ENCODE measurements at regions not wholly inside any gene's neighbourhood (a gene's known extent, or its start where the extent isn't known, plus 50 kb on each side); places are given as distances from the start of the nearest gene placed in this dataset.

GRCh38 chr2:151083856-151084795, 177.5 kb downstream of the RBM43 start:
- DNase-seq (ENCODE audit: low spot score), result no peak

DNA sequence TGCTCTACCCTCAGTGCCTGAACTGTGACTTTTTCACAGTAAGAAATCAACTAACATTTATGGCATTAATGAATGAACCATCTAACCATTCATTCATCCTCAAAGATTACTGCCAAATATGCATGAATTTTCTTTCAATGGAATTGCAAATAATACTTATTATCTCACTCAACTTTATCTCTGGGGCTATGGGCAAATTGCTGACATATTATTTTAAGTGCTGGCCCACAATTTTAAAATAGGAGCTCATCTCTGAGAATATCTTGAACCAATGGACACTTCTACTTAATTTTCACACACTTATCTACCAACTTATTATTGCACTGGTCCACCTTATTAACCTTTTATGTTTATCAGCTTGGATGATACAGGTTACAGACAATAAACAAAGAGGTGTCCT, 182.8 kb downstream of the RBM43 start:
- DNase-seq (ENCODE audit: low spot score), result no peak

DNA sequence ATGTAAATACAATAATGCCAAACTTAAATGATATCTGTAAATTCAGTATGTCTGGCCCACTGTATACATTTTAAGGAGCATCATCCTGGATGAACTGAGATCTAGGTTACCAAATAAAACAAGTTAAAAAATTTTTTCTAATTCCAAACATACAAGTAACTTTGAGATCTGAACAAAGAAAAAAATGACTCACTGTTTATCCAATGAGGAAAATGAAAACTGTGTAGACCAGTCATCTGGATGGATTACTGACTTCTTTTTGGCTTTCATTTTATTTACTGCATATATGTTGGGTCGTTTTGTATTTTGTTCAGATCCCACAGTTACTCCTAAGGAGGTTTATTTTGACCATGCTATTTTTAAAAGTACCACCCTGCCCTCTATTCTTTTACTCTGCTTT, 189.8 kb downstream of the RBM43 start:
- DNase-seq (ENCODE audit: low spot score), result no peak

- DNase-seq (ENCODE audit: low spot score), result peak; percentile 35
Observed at GRCh38 chr2:151071382-151071781, 190.3 kb downstream of the RBM43 start.

DNA sequence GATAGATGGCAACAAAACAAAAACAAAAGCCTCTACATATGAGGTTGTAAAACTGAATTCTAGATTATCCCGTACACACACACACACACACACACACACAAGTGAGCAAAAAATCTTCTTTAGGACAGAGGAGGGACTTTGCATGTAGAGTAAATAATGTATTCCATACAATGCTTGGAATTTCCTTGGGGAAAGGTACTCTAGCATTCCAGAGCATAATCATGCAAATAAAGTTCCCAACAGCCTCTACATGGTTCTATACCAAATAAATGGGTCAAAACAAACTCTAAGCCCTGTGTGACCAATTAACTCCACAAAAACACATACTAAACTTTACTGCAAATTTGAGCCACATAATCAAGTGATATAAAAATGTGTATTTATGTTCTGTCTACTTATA, 191.4 kb downstream of the RBM43 start:
- no peak for DNase-seq (ENCODE audit: low spot score)

- DNase-seq (ENCODE audit: low spot score), result no peak
Observed at GRCh38 chr2:151067658-151068369, 193.8 kb downstream of the RBM43 start.

GRCh38 chr2:151063271-151063670, 198.4 kb downstream of the RBM43 start:
- no peak for DNase-seq (ENCODE audit: low spot score)

- no peak for DNase-seq (ENCODE audit: low spot score)
Observed at GRCh38 chr2:151060287-151060686, 201.4 kb downstream of the RBM43 start.

DNA sequence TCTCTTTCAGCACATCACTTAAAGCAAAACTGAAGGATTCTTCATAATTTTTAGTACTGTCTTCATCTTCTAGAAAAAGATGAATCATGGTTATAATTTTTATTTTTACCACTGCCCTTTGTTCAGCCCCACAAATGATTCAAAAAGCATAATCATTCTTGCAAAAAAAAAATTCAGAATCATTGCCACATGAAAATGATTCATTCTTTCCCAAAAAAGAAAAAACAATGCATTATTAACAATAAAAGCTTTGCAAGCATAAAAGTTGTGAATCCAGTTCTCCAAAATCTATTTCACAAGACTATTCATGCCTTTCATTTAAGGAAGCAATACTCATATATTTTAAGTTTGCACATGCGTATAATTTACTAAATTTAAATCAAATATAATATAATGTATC, 204.8 kb downstream of the RBM43 start:
- no peak for DNase-seq (ENCODE audit: low spot score)

GRCh38 chr2:151053661-151053990, 208.0 kb downstream of the RBM43 start:
- DNase-seq (ENCODE audit: low spot score), result no peak

- DNase-seq (ENCODE audit: low spot score), result no peak
Observed at GRCh38 chr2:151052850-151053660, 208.6 kb downstream of the RBM43 start.

- peak; percentile 42 for DNase-seq (ENCODE audit: low spot score)
Observed at GRCh38 chr2:151051574-151052220, 210.0 kb downstream of the RBM43 start.

- DNase-seq (ENCODE audit: low spot score), result peak; percentile 13
Observed at GRCh38 chr2:151049746-151050145, 211.9 kb downstream of the RBM43 start.

DNA sequence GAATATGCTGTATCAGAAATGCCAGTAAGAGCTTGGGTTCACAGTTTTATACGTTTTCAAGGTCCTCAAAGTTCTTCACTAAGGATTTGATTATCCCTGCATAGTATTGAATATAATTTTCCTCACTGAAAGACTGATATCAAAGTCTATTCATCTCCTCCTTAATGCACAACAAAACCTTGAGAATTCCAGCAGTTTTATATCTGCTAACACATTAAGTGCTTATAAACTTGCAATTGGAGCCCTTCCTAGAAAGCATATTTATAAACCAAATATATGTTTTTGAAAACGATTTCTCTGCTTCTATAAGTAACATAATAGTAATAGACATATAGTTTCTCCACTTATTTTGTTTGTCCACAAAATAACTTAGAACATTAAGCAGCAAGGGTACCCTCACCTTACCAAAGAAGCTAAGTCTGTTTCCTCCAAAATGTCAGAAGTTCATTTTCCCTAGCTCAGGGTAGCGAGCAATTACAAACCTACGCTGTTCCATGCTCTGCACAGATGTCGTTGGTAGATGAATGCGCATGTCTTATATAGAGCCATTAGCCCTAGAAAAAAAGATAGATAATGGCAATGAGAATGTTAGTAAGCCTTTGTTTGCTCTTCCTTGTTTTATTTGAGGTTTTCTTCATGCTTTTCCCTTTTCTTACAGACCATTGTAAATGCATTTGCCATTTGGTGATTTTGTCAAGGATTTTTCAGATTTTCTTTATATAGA, 213.2 kb downstream of the RBM43 start:
- DNase-seq (ENCODE audit: low spot score), result no peak

- no peak for DNase-seq (ENCODE audit: low spot score)
Observed at GRCh38 chr2:151043484-151043883, 218.2 kb downstream of the RBM43 start.

- no peak for DNase-seq (ENCODE audit: low spot score)
Observed at GRCh38 chr2:151042964-151043363, 218.7 kb downstream of the RBM43 start.

DNA sequence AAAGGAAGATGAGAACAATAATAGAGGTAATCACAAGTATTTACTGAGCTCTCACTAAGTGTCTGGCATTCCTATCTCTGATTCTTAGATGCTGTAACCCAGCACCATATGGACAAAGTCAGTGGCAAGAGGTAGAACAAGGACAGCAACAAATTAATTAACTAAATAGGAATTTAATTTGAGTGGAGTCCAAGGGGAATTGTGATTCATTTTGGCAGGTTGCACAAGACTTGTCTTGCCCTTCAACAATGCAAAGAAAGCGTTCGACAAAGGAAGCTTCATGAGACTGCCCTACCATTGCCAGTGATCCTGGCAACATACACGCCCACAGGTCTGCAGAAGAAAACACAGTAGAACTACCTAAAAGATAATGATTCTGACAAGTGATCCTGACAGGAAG, 221.6 kb downstream of the RBM43 start:
- DNase-seq (ENCODE audit: low spot score), result no peak

DNA sequence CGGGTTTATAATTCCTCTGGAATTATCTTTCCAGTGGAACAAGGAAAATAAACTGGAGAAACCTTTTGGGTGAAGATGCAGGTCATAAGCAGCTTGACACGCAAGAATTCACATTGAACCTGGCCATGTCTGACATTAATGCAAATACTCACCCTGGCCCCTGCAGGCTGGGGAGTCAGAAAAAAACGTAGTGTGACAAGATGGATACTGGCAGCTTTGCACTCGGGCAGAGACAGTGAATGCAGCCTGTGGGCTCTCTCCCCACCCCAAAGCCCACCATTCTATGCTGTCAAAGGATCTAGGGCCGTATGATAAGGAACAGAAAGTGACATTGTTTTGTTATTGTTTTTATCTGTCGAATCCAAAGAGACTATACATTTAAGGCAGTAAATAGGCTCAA, 223.1 kb downstream of the RBM43 start:
- DNase-seq (ENCODE audit: low spot score), result no peak

- no peak for DNase-seq (ENCODE audit: low spot score)
Observed at GRCh38 chr2:151037434-151037833, 224.2 kb downstream of the RBM43 start.

GRCh38 chr2:151033271-151034248, 228.1 kb downstream of the RBM43 start:
- DNase-seq (ENCODE audit: low spot score), result no peak
